ENCODE measurements at regions not wholly inside any gene's neighbourhood (a gene's known extent, or its start where the extent isn't known, plus 50 kb on each side); places are given as distances from the start of the nearest gene placed in this dataset.

GRCh38 chr7:20503278-20503950, 112.1 kb upstream of the ABCB5 start:
- no CpG with 5 or more reads among the region's 3 CpGs for WGBS (ENCODE audit: extremely low coverage, insufficient read length, low lambda C conversion rate)
- H3K79me1 ChIP-seq (ENCODE audit: insufficient read depth, low read depth, low read length, poor library complexity, severe bottlenecking), result no peaks in the 10 kb centered on the region
- no peak for TF ChIP-seq CTCF (conservative IDR thresholded peaks at IDR 0.05)
- no peak overlapping the region for H3K27ac Mint-ChIP-seq
- no peak overlapping the region for H2BK5ac ChIP-seq (ENCODE audit: insufficient read length, low read length)
- no peak overlapping the region for H3K23ac ChIP-seq (ENCODE audit: insufficient read length, low read depth, low read length)
- no peaks in the 10 kb centered on the region for H3K23me2 ChIP-seq (ENCODE audit: insufficient read length, low read depth, low read length, poor library complexity, severe bottlenecking)
- H3K79me2 ChIP-seq (ENCODE audit: insufficient read depth, low read length), result no peaks in the 10 kb centered on the region
- H4K91ac ChIP-seq (ENCODE audit: insufficient read length, low read depth, low read length), result no peak overlapping the region
- no peak overlapping the region for H3K4ac ChIP-seq (ENCODE audit: low read depth, low read length)
- no peak overlapping the region for H3K18ac ChIP-seq (ENCODE audit: insufficient read length, low read depth, low read length)
- H3K27me3 Mint-ChIP-seq (ENCODE audit: low read depth), result no peaks in the 10 kb centered on the region
- no peak overlapping the region for H3K14ac ChIP-seq (ENCODE audit: insufficient read depth, low read length)
- no peak overlapping the region for H2BK20ac ChIP-seq (ENCODE audit: low read depth, low read length, poor library complexity, severe bottlenecking)
- no peak overlapping the region for H2BK120ac ChIP-seq (ENCODE audit: low read depth, low read length, poor library complexity, severe bottlenecking)
- no peak overlapping the region for H3K4me3 Mint-ChIP-seq
- no peak overlapping the region for H3K9ac ChIP-seq (ENCODE audit: extremely low read depth, insufficient read length, low read length)
- H4K20me1 ChIP-seq (ENCODE audit: control insufficient read depth, insufficient read depth, insufficient read length), result no peaks in the 10 kb centered on the region
- H3K36me3 Mint-ChIP-seq (ENCODE audit: insufficient read depth in 1 of 3, low read depth in 3 of 3), result peaks cover 0 to 8% (median 2%) of the 10 kb centered on the region in 3 experiments; a peak in 3 of 7 replicates
- no peak overlapping the region for H2BK12ac ChIP-seq (ENCODE audit: insufficient read length, low read depth, low read length)
- H3K4me1 ChIP-seq (ENCODE audit: insufficient read depth, low read length), result no peaks in the 10 kb centered on the region
- peaks cover 11% of the 10 kb centered on the region in 2 experiments for H3K9me3 Mint-ChIP-seq
- no peak for DNase-seq
- 0 out of 4 replicates have a peak, but pooled peaks cover 0 to 2% of the 10 kb centered on the region in 2 experiments for H3K4me1 Mint-ChIP-seq
- no peak overlapping the region for H4K5ac ChIP-seq (ENCODE audit: insufficient read length, low read depth, low read length)
- H3K9me3 ChIP-seq (ENCODE audit: control insufficient read depth, low read depth, low read length), result no peaks in the 10 kb centered on the region
- no peak overlapping the region for H3K56ac ChIP-seq (ENCODE audit: insufficient read length, low read depth, low read length)
- H3K4me2 ChIP-seq (ENCODE audit: insufficient read depth, insufficient read length, low read length), result no peak overlapping the region
- no peak overlapping the region for H2BK15ac ChIP-seq (ENCODE audit: low read depth, low read length)
- no peak overlapping the region for H2AFZ ChIP-seq (ENCODE audit: low read length)
- H3K27me3 ChIP-seq (ENCODE audit: insufficient read depth, low read length), result no peaks in the 10 kb centered on the region
- H3T11ph ChIP-seq (ENCODE audit: low read length), result no peak overlapping the region
- no peak overlapping the region for H3K27ac ChIP-seq (ENCODE audit: insufficient read length, low read depth, low read length)
- H2AK5ac ChIP-seq (ENCODE audit: insufficient read length, low read length), result no peak overlapping the region
- no peak overlapping the region for H4K8ac ChIP-seq (replicated peaks; ENCODE audit: insufficient read length, low read depth, low read length)
